ENCODE measurements at regions not wholly inside any gene's neighbourhood (a gene's known extent, or its start where the extent isn't known, plus 50 kb on each side); places are given as distances from the start of the nearest gene placed in this dataset.

- Histone ChIP-seq H3K4ac (replicated peaks; ENCODE audit: insufficient read length, low read depth, low read length) (no peak overlapping the region), H3K79me2 (ENCODE audit: control insufficient read depth in 1 of 2, insufficient read depth in 2 of 2, low read length in 2 of 2) (no peaks in the 10 kb centered on the region), H3K27ac (ENCODE audit: low read depth, low read length) (no peak overlapping the region), H2AK5ac (ENCODE audit: low read depth, low read length) (no peak overlapping the region), H3K4me3 (ENCODE audit: extremely low read depth in 1 of 4, insufficient read depth in 2 of 4, low read depth in 3 of 4, low read length in 4 of 4) (no peak overlapping the region), H2BK5ac (ENCODE audit: low read depth, low read length) (no peak overlapping the region), H3K79me1 (ENCODE audit: low read depth, low read length) (no peaks in the 10 kb centered on the region), H3K27me3 (replicated peaks in 1 of 4; ENCODE audit: control insufficient read depth in 3 of 4, extremely low read depth in 1 of 4, insufficient read depth in 3 of 4, low read length in 3 of 4) (no peaks in the 10 kb centered on the region), H4K20me1 (replicated peaks in 1 of 2; ENCODE audit: control insufficient read depth in 1 of 2, insufficient read depth in 2 of 2, low read length in 2 of 2) (no peaks in the 10 kb centered on the region), H2BK15ac (ENCODE audit: low read length) (no peak overlapping the region), H3K9me3 (ENCODE audit: insufficient read depth in 2 of 2, low read depth in 1 of 2, low read length in 1 of 2) (peaks cover 6 to 10% of the 10 kb centered on the region in 2 experiments; a peak in 2 of 4 replicates), H3K23ac (ENCODE audit: insufficient read length) (no peak overlapping the region), H2BK20ac (ENCODE audit: low read length) (no peak overlapping the region), H2AFZ (ENCODE audit: low read length) (no peak overlapping the region), H3K4me1 (replicated peaks in 1 of 4; ENCODE audit: control insufficient read depth in 3 of 4, insufficient read depth in 4 of 4, low read length in 3 of 4) (no peaks in the 10 kb centered on the region), H4K5ac (ENCODE audit: insufficient read length, low read depth, low read length) (no peak overlapping the region), H3K18ac (ENCODE audit: extremely low read depth, low read length) (no peak overlapping the region), H4K8ac (ENCODE audit: extremely low read depth, insufficient read depth, low read length) (peak overlapping the region; percentile 59; the same call in 1 of the 2 replicates), H3K14ac (ENCODE audit: insufficient read length) (no peak overlapping the region), H2BK12ac (ENCODE audit: low read depth, low read length) (no peak overlapping the region), H2BK120ac (replicated peaks; ENCODE audit: low read depth, low read length) (no peak overlapping the region), H3K4me2 (ENCODE audit: insufficient read depth in 1 of 2, low read depth in 2 of 2, low read length in 2 of 2) (no peak overlapping the region), H3K36me3 (ENCODE audit: control insufficient read depth in 2 of 4, insufficient read depth in 4 of 4, low read length in 3 of 4) (no peaks in the 10 kb centered on the region), H3K56ac (replicated peaks; ENCODE audit: insufficient read length, low read depth, low read length) (no peak overlapping the region), H4K91ac (replicated peaks; ENCODE audit: insufficient read length, low read length) (no peak overlapping the region), H3K9ac (replicated peaks in 1 of 4; ENCODE audit: extremely low read depth in 1 of 4, low read depth in 3 of 4, low read length in 3 of 4) (no peak overlapping the region), H3K23me2 (ENCODE audit: low read depth, low read length) (no peaks in the 10 kb centered on the region)
- POLR2A ChIA-PET (ENCODE audit: partially characterized antibody): no interaction called here
- 91% methylated on average over 10 of the region's 13 CpGs; no CpG with 5 or more reads in 1 of the 2 experiments for WGBS, 2 experiments (ENCODE audit: extremely low coverage in 1 of 2, insufficient coverage in 1 of 2, insufficient read length in 1 of 2, insufficient replicate concordance in 2 of 2, low coverage in 1 of 2, low lambda C conversion rate in 2 of 2, missing lambda C conversion rate in 1 of 2)
- FAIRE-seq: no peak
- CTCF ChIA-PET (ENCODE audit: partially characterized antibody): interaction anchor here (0.6 to 2.7 kb wide), 6 partner anchors 13 to 382 kb away, joined by 3 to 7 read pairs (median 4); no protein-coding TSS in a partner anchor
- DNase-seq (ENCODE audit: low read depth in 1 of 2, low spot score in 2 of 2): no peak
- no peak for TF ChIP-seq CEBPB (IDR thresholded peaks at IDR 0.05; ENCODE audit: low read depth, low read length)
- TF ChIP-seq, protein P1, sequence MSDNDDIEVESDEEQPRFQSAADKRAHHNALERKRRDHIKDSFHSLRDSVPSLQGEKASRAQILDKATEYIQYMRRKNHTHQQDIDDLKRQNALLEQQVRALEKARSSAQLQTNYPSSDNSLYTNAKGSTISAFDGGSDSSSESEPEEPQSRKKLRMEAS (IDR thresholded peaks at IDR 0.05): no peak
- no peak for TF ChIP-seq ZNF274 (IDR thresholded peaks at IDR 0.05; ENCODE audit: borderline replicate concordance, extremely low read depth, low read length)
- TF ChIP-seq CBX8 (IDR thresholded peaks at IDR 0.05; ENCODE audit: borderline replicate concordance, low read depth, low read length): no peak
- no peak for TF ChIP-seq CREB1 (IDR thresholded peaks at IDR 0.05)
- no peak for TF ChIP-seq EP300 (IDR thresholded peaks at IDR 0.05; ENCODE audit: borderline replicate concordance in 1 of 2, low read depth in 2 of 2, low read length in 2 of 2)
- TF ChIP-seq HDAC2 (IDR thresholded peaks at IDR 0.05; ENCODE audit: borderline replicate concordance in 1 of 2, low read depth in 2 of 2, low read length in 2 of 2): no peak
- no peak for TF ChIP-seq EZH2 (IDR thresholded peaks at IDR 0.05; ENCODE audit: low read depth, low read length, severe bottlenecking)
- TF ChIP-seq SP1 (IDR thresholded peaks at IDR 0.05; ENCODE audit: low read depth, low read length): no peak
- TF ChIP-seq TBP (IDR thresholded peaks at IDR 0.05; ENCODE audit: low read depth, low read length): no peak
- no peak for TF ChIP-seq GABPA (IDR thresholded peaks at IDR 0.05; ENCODE audit: borderline replicate concordance, insufficient read depth, low read length)
- no peak for TF ChIP-seq BACH1 (IDR thresholded peaks at IDR 0.05; ENCODE audit: low read length)
- TF ChIP-seq RXRA (IDR thresholded peaks at IDR 0.05; ENCODE audit: insufficient read depth, low read depth, low read length): no peak
These were observed 257.0 kb downstream of the ADGRD1 start for GRCh38 chr12:131210506-131211339.

All from H1 (cell line).